Fibroblast of villous mesenchyme (primary cell): ENCODE measurements at regions not wholly inside any gene's neighbourhood (a gene's known extent, or its start where the extent isn't known, plus 50 kb on each side); places are given as distances from the start of the nearest gene placed in this dataset.

Source experiments
- DNase-seq: peaks from one replicate; pipeline ENCODE4 v3.0.0-alpha.2; 2010; ENCODE audit warnings: low read depth
- H3K4me3 ChIP-seq: 2 replicates; pipeline ENCODE4 v1.5.1; 2011; ENCODE audit warnings: low read depth, mild to moderate bottlenecking, low read length
- TF ChIP-seq, protein P1 (sequence below): IDR thresholded peaks from 2 replicates; pipeline ENCODE4 v1.5.1; 2012; ENCODE audit warnings: low read depth, mild to moderate bottlenecking, low read length; ENCODE audit not compliant: insufficient read depth

DNA sequence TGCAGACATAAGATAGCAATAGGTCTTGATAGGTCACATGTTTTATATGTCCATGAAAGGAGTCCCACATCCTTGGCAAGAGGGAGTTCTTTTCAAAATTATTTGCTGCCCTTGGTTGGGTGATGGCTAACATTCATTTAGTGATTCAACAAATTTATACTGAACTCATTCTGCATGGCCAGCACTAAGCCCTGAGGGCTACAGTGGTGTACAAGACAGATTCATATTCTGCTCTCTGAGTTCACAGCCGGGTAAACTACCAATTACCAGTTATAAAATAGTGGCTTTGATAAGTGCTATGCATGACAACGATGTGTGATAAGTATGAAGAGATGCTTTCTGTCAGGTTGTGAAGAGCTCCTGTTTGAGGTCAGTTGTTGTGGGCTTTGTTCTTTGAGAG, 340.0 kb downstream of the GABRG2 start:
- no peak for DNase-seq
- H3K4me3 ChIP-seq: no peak overlapping the region
- TF ChIP-seq, protein P1, sequence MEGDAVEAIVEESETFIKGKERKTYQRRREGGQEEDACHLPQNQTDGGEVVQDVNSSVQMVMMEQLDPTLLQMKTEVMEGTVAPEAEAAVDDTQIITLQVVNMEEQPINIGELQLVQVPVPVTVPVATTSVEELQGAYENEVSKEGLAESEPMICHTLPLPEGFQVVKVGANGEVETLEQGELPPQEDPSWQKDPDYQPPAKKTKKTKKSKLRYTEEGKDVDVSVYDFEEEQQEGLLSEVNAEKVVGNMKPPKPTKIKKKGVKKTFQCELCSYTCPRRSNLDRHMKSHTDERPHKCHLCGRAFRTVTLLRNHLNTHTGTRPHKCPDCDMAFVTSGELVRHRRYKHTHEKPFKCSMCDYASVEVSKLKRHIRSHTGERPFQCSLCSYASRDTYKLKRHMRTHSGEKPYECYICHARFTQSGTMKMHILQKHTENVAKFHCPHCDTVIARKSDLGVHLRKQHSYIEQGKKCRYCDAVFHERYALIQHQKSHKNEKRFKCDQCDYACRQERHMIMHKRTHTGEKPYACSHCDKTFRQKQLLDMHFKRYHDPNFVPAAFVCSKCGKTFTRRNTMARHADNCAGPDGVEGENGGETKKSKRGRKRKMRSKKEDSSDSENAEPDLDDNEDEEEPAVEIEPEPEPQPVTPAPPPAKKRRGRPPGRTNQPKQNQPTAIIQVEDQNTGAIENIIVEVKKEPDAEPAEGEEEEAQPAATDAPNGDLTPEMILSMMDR: no peak

DNA sequence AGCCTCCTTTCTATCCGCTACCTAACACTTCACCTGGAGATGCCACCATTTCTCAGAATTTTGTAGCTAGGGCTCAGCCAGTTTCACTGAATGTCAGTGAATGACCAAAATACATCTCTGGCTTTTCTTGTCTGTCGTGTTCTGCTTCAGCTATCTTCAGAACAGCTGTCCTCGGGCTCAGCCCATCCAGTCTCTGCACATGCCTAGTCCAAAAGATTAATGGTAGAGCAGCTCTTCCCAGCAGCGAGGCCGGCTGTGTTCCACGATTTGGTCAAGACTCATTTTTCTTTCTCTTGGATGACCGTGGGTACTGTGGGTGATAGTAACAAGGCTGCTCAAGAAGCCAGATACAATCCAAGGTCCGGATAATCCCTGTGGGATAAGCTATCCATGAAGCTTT, 342.8 kb downstream of the GABRG2 start:
- DNase-seq: no peak
- no peak overlapping the region for H3K4me3 ChIP-seq

DNA sequence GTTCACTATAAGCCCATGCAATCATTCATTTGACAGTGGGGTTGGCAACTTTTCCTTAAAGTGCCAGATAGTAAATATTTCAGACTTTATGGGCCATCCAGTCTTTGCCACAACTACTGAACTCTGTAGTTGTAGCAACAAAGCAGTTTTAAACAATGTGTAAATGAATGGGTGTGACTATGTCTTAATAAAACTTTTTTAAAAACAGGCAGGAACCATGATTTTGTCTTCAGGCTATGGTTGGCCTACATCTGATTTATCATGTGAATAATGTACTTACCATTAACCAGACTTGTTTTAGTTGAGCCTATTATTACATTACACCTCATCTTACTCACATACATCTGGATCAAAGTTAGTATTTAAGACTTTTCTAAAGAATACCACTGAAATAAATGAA, 361.6 kb downstream of the GABRG2 start:
- no peak overlapping the region for H3K4me3 ChIP-seq
- TF ChIP-seq, protein P1: no peak
- DNase-seq: no peak

More for the DNA sequence above, 342.8 kb downstream of the GABRG2 start:
- TF ChIP-seq, protein P1: no peak

DNA sequence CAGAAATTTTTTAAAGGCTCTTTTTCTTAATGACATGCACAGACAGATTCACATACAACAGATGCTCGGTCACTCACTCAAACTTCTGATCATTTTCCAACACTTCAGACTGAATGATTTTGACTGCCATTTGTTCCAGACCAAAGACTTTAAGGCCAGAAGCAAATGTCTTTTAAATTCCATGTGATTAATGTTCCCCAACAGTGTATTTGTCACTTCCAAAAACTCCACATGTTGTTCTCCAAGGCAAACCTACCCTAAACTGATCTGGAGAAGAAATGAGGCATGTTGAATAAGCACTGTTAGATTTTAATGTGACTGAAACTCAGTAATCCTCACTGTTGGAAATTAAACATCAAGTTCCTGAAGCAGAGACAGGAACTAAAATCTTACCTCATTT, 366.7 kb downstream of the GABRG2 start:
- DNase-seq: no peak
- TF ChIP-seq, protein P1: no peak
- H3K4me3 ChIP-seq: no peak overlapping the region

DNA sequence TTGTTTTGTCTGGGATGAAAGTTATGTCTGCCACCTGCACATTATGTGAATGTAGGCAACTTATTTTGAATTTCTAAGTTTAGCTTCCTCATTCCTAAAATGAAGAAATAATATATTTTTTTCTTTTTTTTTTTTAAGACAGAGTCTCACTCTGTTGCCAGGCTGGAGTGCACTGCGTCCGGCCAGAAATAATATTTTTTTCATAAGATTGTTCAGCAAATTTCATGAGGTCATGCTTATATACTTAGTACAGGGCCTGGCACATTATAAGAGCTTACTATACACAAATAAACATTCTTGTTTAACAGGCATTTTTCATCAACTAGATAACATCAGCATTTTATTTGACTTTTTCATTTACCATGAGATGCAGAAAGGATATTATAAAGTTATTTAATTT, 368.5 kb downstream of the GABRG2 start:
- no peak for DNase-seq
- no peak overlapping the region for H3K4me3 ChIP-seq
- TF ChIP-seq, protein P1: no peak

DNA sequence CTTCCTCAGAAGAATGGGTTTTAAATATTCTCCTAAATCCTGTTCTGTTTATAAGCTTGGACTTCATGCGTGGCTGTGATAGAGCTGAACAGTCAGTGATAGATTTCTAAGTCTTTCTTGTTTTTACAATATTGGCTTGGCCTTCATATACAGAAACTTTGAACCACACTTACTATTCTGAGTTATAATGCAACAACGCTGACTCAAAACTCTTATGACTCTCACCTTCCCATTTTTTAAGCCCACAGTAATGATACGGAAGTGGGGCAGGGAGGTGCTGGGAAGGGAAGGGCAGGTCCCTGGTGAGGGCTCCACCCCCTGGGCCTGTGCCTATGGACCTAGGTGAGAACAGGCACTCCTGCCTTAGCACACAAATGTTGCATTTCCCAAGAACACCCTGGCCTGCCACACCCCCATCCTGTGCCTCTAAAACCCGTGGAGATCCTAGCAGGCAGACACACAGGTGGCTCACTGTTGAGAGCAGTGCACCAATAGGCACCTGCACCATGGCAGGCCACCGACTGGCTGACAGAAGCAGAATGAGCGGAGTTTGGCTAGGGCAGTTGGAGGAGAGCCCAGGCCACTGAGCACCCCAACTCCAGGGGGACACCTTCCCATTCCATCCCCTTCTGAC, 376.7 kb downstream of the GABRG2 start:
- DNase-seq: no peak
- no peak overlapping the region for H3K4me3 ChIP-seq
- TF ChIP-seq, protein P1: no peak

DNA sequence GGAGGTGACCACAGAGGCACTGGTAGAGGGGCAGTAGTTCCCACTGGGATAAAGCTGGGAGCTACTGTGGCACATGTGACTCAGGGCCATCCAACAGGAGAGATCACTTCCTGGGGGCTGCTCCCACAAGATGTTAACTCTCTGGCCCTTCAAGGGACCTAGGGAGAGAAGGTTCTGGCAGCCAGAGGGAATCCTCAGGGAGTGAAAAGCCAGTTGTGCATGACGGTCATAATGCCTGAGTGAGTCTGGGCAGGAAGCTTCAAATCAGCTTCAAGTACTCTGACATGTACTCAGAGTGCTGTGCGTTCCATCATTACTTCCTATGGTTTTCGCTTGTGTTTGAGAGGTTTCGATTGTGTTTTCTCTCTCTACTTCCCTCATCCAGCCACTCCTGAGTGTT, 388.5 kb downstream of the GABRG2 start:
- no peak for DNase-seq
- TF ChIP-seq, protein P1: no peak
- H3K4me3 ChIP-seq: no peak overlapping the region
